ENCODE measurements at regions not wholly inside any gene's neighbourhood (a gene's known extent, or its start where the extent isn't known, plus 50 kb on each side); places are given as distances from the start of the nearest gene placed in this dataset.

DNA sequence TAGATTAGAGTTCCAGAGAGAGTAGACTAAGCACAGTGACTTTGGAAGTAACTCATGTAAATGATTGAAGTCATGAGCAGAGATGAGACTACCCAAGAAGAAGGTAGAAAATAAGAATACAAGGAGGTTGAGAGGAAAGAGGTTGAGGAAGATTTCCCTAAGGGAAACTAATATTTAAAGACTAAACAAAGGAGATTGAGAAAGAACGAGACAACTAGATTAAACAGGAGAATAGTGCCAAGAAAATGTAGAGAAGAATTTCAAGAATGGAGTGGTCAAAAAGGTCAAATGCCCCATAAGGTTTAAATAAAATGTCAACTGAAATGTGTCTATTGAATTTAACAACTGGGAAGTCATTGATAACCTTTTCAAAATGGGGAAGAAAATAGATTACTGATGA, 59.0 kb downstream of the RPS29 start:
- no peak for DNase-seq

- no peak for DNase-seq
Observed at GRCh38 chr14:49526101-49526500, 60.1 kb downstream of the RPS29 start.

DNA sequence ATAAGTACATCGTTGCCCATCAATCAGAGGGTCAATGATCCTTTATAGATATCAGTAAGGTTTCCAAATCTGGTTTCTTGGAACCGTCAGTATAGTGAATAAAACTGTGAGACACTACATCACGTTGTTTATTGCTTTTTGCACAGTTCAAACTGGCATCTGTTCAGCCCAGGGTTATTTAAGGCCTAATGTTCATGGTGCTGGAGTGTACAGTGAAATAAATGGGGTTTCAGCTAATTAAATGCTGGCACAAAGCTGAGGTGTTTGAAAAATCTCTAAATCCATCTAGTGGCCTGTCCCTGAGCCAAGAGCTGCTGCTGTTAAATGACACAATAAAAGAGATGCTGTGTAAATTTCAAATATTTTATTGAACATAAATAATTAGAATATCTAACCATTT, 69.9 kb downstream of the RPS29 start:
- no peak for DNase-seq

DNA sequence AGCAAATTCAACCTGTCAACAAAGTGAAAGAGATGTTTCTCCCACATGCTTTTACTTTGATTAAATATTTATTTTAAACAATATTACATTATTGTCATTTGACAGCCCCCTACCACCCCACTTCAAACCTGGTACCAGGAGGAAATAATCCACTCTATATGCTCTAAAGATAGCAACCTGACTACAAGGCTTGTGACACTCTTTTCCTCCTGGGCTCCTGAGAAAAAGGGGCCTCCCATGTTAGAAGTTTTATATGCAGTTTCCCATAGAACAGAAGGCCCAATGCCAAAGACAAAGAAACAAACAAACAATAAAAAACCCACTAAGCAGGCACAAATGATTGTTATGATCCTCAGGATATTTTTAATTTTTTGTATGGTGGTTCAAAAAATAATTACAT, 73.6 kb downstream of the RPS29 start:
- DNase-seq: no peak

DNA sequence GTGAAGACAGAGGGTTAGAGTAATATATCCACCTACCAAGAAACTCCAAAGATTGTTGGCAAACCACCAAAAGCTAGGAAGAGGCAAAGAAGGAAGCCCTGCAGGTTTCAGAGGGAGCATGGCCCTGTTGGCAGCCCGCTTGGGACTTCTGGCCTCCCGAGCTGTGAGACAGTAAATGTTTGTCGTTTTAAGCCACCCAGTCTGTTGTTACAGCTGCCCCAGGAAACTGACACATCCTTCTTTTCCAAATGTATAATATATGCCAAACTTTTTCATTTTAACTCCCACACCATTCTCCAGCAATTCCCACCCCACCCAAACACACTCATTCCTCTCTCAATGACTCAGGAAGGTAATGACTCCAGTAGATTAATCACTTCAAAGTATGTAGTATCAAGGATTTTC, 74.0 kb downstream of the RPS29 start:
- DNase-seq: no peak

DNA sequence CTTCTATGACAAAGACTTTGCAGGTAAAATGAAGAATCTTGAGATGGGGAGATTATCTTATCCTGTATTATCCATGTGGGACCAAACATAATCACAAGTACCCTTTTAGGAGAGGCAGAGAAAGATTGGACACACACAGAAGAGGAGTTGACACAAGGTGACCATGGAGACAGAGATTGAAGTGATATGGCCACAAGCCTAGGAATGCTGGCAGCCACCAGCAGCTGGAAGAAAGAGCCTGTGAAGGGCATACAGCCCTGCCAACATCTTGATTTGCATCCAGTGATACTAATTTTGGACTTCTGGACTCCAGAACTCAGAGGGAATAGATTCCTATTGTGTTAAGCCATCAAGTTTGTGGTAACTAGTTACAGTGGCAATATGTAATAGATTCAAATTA, 78.1 kb downstream of the RPS29 start:
- no peak for DNase-seq

DNA sequence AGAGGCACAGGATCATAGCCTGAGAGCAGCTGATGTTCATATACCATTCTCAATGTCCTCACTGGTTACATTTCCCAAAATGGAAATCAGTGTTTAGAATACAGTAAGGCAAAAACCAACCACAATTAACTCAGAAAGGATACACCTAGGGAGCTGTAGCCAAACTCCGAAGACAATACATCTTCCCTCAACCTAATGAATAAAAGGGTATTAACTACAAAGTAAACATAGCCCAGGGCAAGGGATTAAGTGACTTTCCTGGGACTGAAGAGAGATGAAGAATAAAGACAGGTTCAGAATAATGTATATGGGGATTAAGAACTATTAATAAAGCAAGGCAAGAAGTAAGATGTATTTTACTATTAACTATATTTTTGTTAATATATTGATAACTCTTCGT, 79.5 kb downstream of the RPS29 start:
- no peak for DNase-seq

- no peak for DNase-seq
Observed at GRCh38 chr14:49505041-49505766, 81.0 kb downstream of the RPS29 start.

- DNase-seq: peak in 3 of 6 experiments; percentile 5 to 47 (median 38)
Observed at GRCh38 chr14:49497725-49498348, 88.3 kb downstream of the RPS29 start.

GRCh38 chr14:49497267-49497666, 88.9 kb downstream of the RPS29 start:
- no peak for DNase-seq

DNA sequence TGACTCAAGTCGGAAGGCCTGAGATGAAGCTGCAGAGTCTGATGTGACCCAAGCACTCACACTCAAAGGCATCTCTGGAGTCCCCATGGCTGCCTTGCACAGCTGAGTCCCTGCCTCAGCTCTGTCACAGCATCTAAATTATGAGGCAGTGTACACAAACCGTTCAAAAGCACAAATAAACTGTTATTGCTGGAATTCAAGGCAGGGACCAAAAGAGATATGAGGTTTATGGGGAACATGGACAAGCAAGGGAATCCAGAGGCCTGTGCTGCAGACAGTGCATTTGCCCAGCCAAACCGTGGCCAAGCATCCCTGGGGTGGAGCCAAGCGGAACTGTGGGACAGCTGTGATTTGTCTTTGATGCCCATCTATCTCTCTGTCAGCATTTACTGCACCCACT, 91.3 kb downstream of the RPS29 start:
- no peak for DNase-seq

DNA sequence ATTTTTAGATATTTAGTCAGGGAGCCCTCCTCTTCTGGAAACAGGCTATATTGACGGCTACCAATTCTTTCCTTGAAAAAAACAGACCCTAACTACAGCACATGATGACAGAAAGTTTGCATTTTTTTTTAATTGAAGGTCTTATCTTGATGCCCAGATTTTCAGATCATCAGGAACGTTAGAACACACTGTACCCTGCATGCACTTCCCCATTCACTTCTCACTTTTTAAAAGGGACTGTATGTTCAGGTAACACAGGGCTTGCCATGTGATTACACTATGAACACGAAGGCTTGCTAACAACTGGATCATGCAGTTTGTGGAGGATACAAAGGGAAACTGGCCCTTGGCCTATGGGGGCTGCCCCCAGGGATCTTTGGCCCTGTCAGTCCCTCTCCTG, 92.6 kb downstream of the RPS29 start:
- DNase-seq: no peak

DNA sequence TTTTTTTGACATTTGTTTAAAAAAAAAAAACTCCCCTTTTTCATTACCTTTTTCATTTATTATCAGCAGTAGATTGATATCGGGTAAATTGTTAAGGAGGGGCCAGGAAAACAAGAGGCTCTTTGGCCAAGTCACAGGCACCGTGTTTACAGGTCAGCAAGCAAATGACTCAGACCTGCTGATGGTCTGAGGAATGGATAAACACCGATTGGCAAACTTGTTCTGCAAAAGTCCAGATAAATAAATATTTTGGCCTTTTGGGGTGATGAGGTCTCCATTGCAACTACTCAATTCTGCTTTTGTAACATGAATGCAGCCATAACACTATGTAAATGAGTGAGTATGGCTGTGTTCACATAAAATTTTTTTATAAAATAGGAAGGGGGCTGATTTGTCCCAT, 94.0 kb downstream of the RPS29 start:
- no peak for DNase-seq

GRCh38 chr14:49489341-49489740, 96.8 kb downstream of the RPS29 start:
- DNase-seq: no peak

DNA sequence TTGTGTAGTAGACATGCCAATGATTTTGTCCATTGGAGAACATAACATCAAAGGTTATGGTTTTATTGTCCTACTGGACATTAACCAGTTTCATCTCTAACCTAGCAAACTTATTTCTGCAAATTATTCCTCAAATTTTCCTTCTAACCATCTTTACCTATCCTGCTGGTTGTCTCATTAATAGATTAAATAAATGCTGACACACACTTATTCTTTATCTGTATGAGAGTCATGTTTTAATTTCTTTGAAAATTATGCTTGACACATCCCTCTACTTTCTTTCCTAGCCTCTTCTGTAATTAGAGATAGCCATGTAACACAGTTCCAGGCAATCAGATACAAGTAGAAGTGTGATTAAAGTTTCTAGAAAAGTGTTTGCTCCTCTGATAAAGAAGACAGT, 98.9 kb downstream of the RPS29 start:
- DNase-seq: no peak

- DNase-seq: no peak
Observed at GRCh38 chr14:49485290-49485689, 100.9 kb downstream of the RPS29 start.

DNA sequence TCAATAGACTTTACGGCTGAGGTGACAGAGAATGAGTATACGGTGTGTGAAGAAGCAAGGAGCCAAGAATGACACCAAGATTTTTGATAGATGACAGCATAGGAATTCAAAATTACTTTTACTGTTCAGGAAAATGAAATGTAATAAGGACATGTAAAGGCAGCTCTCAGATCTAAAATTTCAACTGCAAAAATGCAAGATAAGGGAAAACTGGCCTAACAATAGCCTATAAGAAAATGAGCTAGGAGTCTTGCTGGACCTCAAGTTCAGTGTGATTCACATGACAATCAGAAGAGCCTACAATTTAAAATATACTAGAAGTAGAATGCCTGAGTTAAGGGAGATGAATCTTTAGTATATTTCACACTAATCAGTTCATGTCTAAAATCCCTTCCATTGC, 102.0 kb downstream of the RPS29 start:
- no peak for DNase-seq

GRCh38 chr14:49483268-49483667, 102.9 kb downstream of the RPS29 start:
- no peak for DNase-seq

DNA sequence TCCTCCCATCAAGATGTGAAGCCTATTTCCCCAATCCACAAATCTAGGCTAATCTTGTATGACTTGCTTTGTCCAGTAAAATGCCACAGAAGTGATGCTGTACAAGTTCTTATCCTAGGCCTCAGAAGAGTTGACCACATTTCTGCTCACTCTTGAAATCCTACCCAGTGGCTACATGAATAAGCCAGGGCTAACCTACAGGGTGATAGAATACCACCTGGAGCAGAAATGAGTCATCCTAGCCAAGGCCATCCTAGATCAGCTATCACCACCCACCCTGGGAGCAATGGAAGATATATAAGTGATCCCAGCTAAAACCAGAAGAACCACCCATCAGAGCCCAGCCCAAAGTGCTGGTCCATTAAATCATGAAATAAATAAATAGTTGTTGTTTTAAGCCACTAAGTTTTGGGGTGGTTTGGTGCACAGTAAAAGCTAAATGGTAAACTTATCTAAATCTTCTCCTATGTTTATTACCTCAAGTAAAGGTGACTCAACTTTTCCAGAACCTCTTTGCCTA, 105.1 kb downstream of the RPS29 start:
- no peak for DNase-seq

DNA sequence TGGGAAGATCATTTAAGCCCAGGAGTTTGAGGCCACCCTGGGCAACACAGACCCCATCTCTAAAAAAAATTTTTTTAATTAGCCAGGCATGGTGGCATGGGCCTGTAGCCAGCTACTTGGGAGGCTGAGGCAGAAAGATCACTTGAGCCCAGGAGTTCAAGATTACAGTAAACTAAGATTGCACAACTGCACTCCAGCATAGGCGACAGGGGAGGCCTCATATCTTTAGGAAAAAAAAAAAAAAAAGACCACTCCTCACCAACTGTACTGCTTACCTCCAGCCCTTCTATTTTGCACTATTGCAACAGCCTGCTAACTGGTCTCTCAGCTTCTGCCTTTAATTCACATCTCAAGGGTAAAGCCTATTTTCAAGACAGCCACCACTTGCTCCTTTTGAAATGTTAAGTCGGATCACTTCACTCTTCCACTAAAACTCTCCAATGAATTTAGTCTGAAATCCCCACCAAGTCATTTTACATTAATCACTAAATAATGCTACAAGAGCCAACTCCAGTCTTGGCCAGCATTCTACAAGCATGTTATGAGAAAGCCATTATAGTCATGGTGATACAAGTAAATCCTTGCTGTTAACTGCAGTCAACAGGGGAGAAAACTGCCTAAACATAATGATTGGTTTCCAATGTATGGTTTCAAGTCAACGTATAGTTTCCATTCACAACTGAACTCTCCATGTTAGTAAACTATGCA, 106.0 kb downstream of the RPS29 start:
- DNase-seq: no peak

- no peak for DNase-seq
Observed at GRCh38 chr14:49479432-49479831, 106.7 kb downstream of the RPS29 start.

- no peak for DNase-seq
Observed at GRCh38 chr14:49478784-49479183, 107.4 kb downstream of the RPS29 start.

GRCh38 chr14:49467091-49467490, 119.1 kb downstream of the RPS29 start:
- no peak for DNase-seq

- no peak for DNase-seq
Observed at GRCh38 chr14:49464885-49465284, 121.3 kb downstream of the RPS29 start.
